HepG2 (cell line): ENCODE measurements at regions not wholly inside any gene's neighbourhood (a gene's known extent, or its start where the extent isn't known, plus 50 kb on each side); places are given as distances from the start of the nearest gene placed in this dataset.
"Not testable (repeated sequence)": the region's sequence is repeated elsewhere in the genome, so short reads cannot be mapped to it uniquely, and the experiment has no call there.

Source experiments
- ATAC-seq: fragments of 200-7000 bp; cut with Tn5 transposase; 3 replicates; pipeline ENCODE4 v1.9.1; 2020; ENCODE audit warnings: mild to moderate bottlenecking, moderate library complexity
- BruUV-seq: library from RNA; stranded (reverse); fragments of 400-500 nt; replicated peaks from 2 replicates; lab custom pipeline; 2021; lab: Mats Ljungman, UMichigan
- CTCF ChIA-PET: fragments of 300-600 bp; formaldehyde crosslinking; extraction: SDS; loops from one replicate; lab custom pipeline; 2021; ENCODE audit warnings: low total read pairs, inconsistent platforms, low intra/inter-chr PET ratio; lab: Yijun Ruan, JAX
- POLR2A ChIA-PET: fragments of 350-600 bp; sonication (Branson Sonifier 250); formaldehyde crosslinking; loops from one replicate; lab custom pipeline; 2020; ENCODE audit warnings: antibody characterized with exemption, inconsistent platforms; lab: Yijun Ruan, JAX
- DNase-seq: peaks from one replicate; pipeline ENCODE4 v3.0.0-alpha.2; 2015; ENCODE audit warnings: low spot score
- FAIRE-seq: peaks from 3 replicates; lab custom pipeline; 2011; peaks lifted over from hg19 to GRCh38; lab: Jason Lieb, UNC
- H2AFZ ChIP-seq: one replicate; pipeline ENCODE4 v1.6.1; 2011; ENCODE audit warnings: low read length, inconsistent platforms
- H3K27ac ChIP-seq: fragments of 300-600 bp; 3 replicates; pipeline ENCODE4 v1.8.0; 2011; ENCODE audit warnings: mixed run types, mild to moderate bottlenecking, mixed read lengths, low read length, inconsistent platforms; ENCODE audit not compliant: insufficient read depth; ENCODE audit errors: extremely low read length
- H3K27me3 ChIP-seq, 2 experiments: fragments of 200-600 bp in 1 of 2; 2 replicates in 1 of 2; 3 replicates in 1 of 2; pipeline versions ENCODE4 v1.6.0 to v1.8.0; 2011; ENCODE audit warnings: low read length in 2 of 2, mild to moderate bottlenecking in 2 of 2, moderate library complexity in 2 of 2, inconsistent platforms in 1 of 2; ENCODE audit not compliant: insufficient read depth in 2 of 2, control insufficient read depth in 1 of 2
- H3K36me3 ChIP-seq, 2 experiments: fragments of 200-600 bp in 1 of 2; replicated peaks in 1 of 2; 2 replicates in 1 of 2; 3 replicates in 1 of 2; pipeline versions ENCODE4 v1.5.1 to v1.8.0; 2011; ENCODE audit warnings: low read length in 2 of 2, inconsistent platforms in 1 of 2; ENCODE audit not compliant: insufficient read depth in 2 of 2, control insufficient read depth in 1 of 2
- H3K4me1 ChIP-seq: 2 replicates; pipeline ENCODE4 v1.5.1; 2012; ENCODE audit warnings: low read length, inconsistent platforms; ENCODE audit not compliant: insufficient read depth
- H3K4me2 ChIP-seq: 2 replicates; pipeline ENCODE4 v1.6.0; 2011; ENCODE audit warnings: low read depth, low read length, inconsistent platforms
- H3K4me3 ChIP-seq, 3 experiments: fragments of 200-600 bp in 1 of 3; sonication (generic), shearing (Covaris generic) in 1 of 3; replicated peaks in 1 of 3; 2 replicates each; pipeline ENCODE4 v1.5.1; 2011 to 2016; ENCODE audit warnings: low read length in 3 of 3, inconsistent platforms in 2 of 3, low read depth in 2 of 3, mild to moderate bottlenecking in 2 of 3, control low read depth in 1 of 3, mixed read lengths in 1 of 3; ENCODE audit not compliant: insufficient read depth in 1 of 3
- H3K79me2 ChIP-seq: one replicate; pipeline ENCODE4 v1.6.1; 2011; ENCODE audit warnings: low read length, inconsistent platforms; ENCODE audit not compliant: insufficient read depth
- H3K9ac ChIP-seq: 2 replicates; pipeline ENCODE4 v1.6.0; 2011; ENCODE audit warnings: mild to moderate bottlenecking, low read depth, low read length, inconsistent platforms; ENCODE audit not compliant: insufficient read depth
- H3K9me3 ChIP-seq: 2 replicates; pipeline ENCODE4 v1.5.1; 2012; ENCODE audit warnings: mild to moderate bottlenecking, low read length
- H4K20me1 ChIP-seq: 2 replicates; pipeline ENCODE4 v1.6.0; 2011; ENCODE audit warnings: inconsistent platforms, mild to moderate bottlenecking, low read length, moderate library complexity; ENCODE audit not compliant: insufficient read depth
- MAFK ChIP-seq, 2 experiments: IDR thresholded peaks in 1 of 2; conservative IDR thresholded peaks in 1 of 2; 2 replicates each; pipeline ENCODE4 v1.6.1; 2011; ENCODE audit warnings: improper control_type of control experiment in 2 of 2, low read length in 2 of 2
- RARG ChIP-seq: sonication (generic); formaldehyde crosslinking; IDR thresholded peaks from 2 replicates; pipeline ENCODE4 v1.4.0; 2020; ENCODE audit warnings: low read depth, mild to moderate bottlenecking, missing genetic modification reagents
- ZNF136 ChIP-seq: sonication (generic); formaldehyde crosslinking; IDR thresholded peaks from 2 replicates; pipeline ENCODE4 v1.8.1; 2022; ENCODE audit warnings: low read depth, mild to moderate bottlenecking, moderate library complexity, missing genetic modification reagents
- ZNF296 ChIP-seq: sonication (generic); formaldehyde crosslinking; conservative IDR thresholded peaks from 2 replicates; pipeline ENCODE4 v1.5.0; 2020; ENCODE audit warnings: mild to moderate bottlenecking, missing genetic modification reagents
- WGBS: methylation state at CpG from one replicate; pipeline ENCODE4 v1.1.6; 2017; ENCODE audit warnings: low lambda C conversion rate; 5-methylcytosine and 5-hydroxymethylcytosine counted together
- in situ Hi-C: cut with HindIII; loops from 2 replicates; pipeline ENCODE4 v1.10.0; 2017; ENCODE audit warnings: low pct_unique_long_range_greater_than_20kb; ENCODE audit not compliant: extremely low pct_ligation_motif_present
- intact Hi-C: fragments of 100-400 bp; cut with micrococcal nuclease; formaldehyde crosslinking; loops from one replicate; pipeline ENCODE4 v1.10.0; 2022; ENCODE audit not compliant: unreplicated experiment

- ATAC-seq (no peak), DNase-seq (no peak), FAIRE-seq (no peak)
- no peak overlapping the region for H3K4me2 ChIP-seq
- BruUV-seq, result no TSS peak
- H3K4me1 ChIP-seq, result no peaks in the 10 kb centered on the region
- no peak overlapping the region for H2AFZ ChIP-seq
- TF ChIP-seq MAFK (conservative IDR thresholded peaks at IDR 0.05 in 1 of 2, IDR thresholded peaks at IDR 0.05 in 1 of 2; ENCODE audit: low read length in 2 of 2), result 0 out of 4 replicates have a peak, but pooled peaks of 1 of the 2 experiments have one; percentile 9
- TF ChIP-seq RARG (CRISPR knock-in tag), result no peak
- TF ChIP-seq ZNF296 (CRISPR knock-in tag), result no peak
- TF ChIP-seq ZNF136 (CRISPR knock-in tag), result no peak
- H3K79me2 ChIP-seq, result no peaks in the 10 kb centered on the region
- intact Hi-C loops (no loop called here), in situ Hi-C loops (no loop called here)
- WGBS, result 2% methylated on average over 3 of the region's 3 CpGs
- H4K20me1 ChIP-seq, result no peaks in the 10 kb centered on the region
- no peaks in the 10 kb centered on the region for H3K36me3 ChIP-seq
- no peak overlapping the region for H3K9ac ChIP-seq
- CTCF ChIA-PET, result no interaction called here
- H3K9me3 ChIP-seq, result peaks cover 17% of the 10 kb centered on the region
- no peaks in the 10 kb centered on the region for H3K27me3 ChIP-seq
- POLR2A ChIA-PET, result no interaction called here
- H3K27ac ChIP-seq, result no peak overlapping the region
- no peak overlapping the region for H3K4me3 ChIP-seq
Measured at GRCh38 chr5:87722286-87722685, 309.6 kb upstream of the CCNH start.

DNA sequence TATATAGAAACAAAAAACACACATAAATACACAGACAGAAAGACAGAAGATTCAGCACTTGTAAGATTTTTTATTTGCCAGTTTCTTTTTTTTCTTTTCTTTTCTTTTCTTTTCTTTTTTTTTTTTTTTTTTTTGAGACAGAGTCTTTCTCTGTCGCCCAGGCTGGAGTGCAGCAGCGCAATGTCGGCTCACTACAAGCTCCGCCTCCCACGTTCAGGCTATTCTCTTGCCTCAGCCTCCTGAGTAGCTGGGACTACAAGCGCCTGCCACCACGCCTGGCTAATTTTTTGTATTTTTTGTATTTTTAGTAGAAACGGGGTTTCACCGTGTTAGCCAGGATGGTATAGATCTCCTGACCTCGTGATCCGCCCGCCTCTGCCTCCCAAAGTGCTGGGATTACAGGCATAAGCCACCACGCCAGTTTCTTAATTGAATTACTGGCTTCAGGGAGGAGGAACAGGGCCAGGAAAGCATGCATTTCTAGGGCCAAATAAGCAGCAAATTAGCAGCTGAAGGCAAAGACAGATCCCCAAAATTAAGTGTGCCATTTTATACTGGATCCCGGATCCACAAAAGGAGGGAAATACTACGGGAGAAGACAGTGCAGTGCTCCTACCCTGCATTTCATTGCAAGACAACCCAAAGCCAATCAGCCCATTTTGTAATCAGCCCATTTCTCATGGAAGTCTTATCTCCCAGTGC is 305.6 kb upstream of the CCNH start:
- H2AFZ ChIP-seq, H3K36me3 ChIP-seq, H3K4me3 ChIP-seq, H3K79me2 ChIP-seq, H4K20me1 ChIP-seq, ATAC-seq, DNase-seq, intact Hi-C loops, H3K4me2 ChIP-seq, in situ Hi-C loops, CTCF ChIA-PET, H3K27me3 ChIP-seq, H3K27ac ChIP-seq, H3K4me1 ChIP-seq, BruUV-seq, FAIRE-seq, POLR2A ChIA-PET, H3K9ac ChIP-seq: not testable (repeated sequence)
- H3K9me3 ChIP-seq, result peaks cover 17% of the 10 kb centered on the region
- 31% methylated on average over 15 of the region's 15 CpGs for WGBS
